Left ventricle myocardium inferior (tissue), 1 donor: ENCODE measurements at regions not wholly inside any gene's neighbourhood (a gene's known extent, or its start where the extent isn't known, plus 50 kb on each side); places are given as distances from the start of the nearest gene placed in this dataset.

Experiments used
- DNase-seq: peaks from one replicate; pipeline ENCODE4 v3.0.0-alpha.2; 2020
- H3K27ac ChIP-seq: fragments of 200-600 bp; replicated peaks from 2 replicates; pipeline ENCODE4 v1.8.0; 2021
- H3K27me3 ChIP-seq: fragments of 200-600 bp; 2 replicates; pipeline ENCODE4 v1.8.0; 2021; ENCODE audit warnings: low read depth
- H3K36me3 ChIP-seq: fragments of 200-600 bp; 2 replicates; pipeline ENCODE4 v1.8.0; 2021
- H3K4me1 ChIP-seq: fragments of 200-600 bp; 2 replicates; pipeline ENCODE4 v1.8.0; 2021
- H3K4me3 ChIP-seq: fragments of 200-600 bp; 2 replicates; pipeline ENCODE4 v1.8.0; 2021; ENCODE audit warnings: mild to moderate bottlenecking, moderate library complexity
- H3K9me3 ChIP-seq: fragments of 200-600 bp; replicated peaks from 2 replicates; pipeline ENCODE4 v1.8.0; 2021
- CTCF ChIP-seq: fragments of 200-600 bp; IDR thresholded peaks from 2 replicates; pipeline ENCODE4 v1.8.0; 2021; ENCODE audit warnings: antibody characterized with exemption, mild to moderate bottlenecking, borderline replicate concordance
- intact Hi-C: fragments of 100-400 bp; cut with micrococcal nuclease; formaldehyde crosslinking; loops from one replicate; pipeline ENCODE4 v1.11.0; 2022
- donor health status: DM: no; HTN: yes; CAD: no; lungs with severe emphysema.

GRCh38 chr1:115476616-115477015 is 138.6 kb upstream of the NGF start:
- Histone ChIP-seq H3K4me1 (no peaks in the 10 kb centered on the region), H3K27ac (no peak overlapping the region), H3K4me3 (no peak overlapping the region), H3K36me3 (no peaks in the 10 kb centered on the region), H3K27me3 (peaks cover 18% of the 10 kb centered on the region), H3K9me3 (no peaks in the 10 kb centered on the region)
- no peak for DNase-seq
- intact Hi-C loops: no loop called here
- TF ChIP-seq CTCF: no peak

- Histone ChIP-seq H3K4me3 (no peak overlapping the region), H3K27ac (no peak overlapping the region), H3K9me3 (no peaks in the 10 kb centered on the region), H3K27me3 (peaks cover 11% of the 10 kb centered on the region), H3K4me1 (no peaks in the 10 kb centered on the region), H3K36me3 (no peaks in the 10 kb centered on the region)
- no peak for TF ChIP-seq CTCF
- intact Hi-C loops: no loop called here
- no peak for DNase-seq
Observed at GRCh38 chr1:115475901-115476300, 137.9 kb upstream of the NGF start.

GRCh38 chr1:115475252-115475651 is 137.2 kb upstream of the NGF start:
- Histone ChIP-seq H3K27ac (no peak overlapping the region), H3K9me3 (no peaks in the 10 kb centered on the region), H3K4me3 (no peak overlapping the region), H3K4me1 (no peaks in the 10 kb centered on the region), H3K36me3 (no peaks in the 10 kb centered on the region), H3K27me3 (peaks cover 6% of the 10 kb centered on the region)
- no peak for TF ChIP-seq CTCF
- intact Hi-C loops: no loop called here
- DNase-seq: no peak

GRCh38 chr1:115473986-115474565 is 136.0 kb upstream of the NGF start:
- Histone ChIP-seq H3K36me3 (no peaks in the 10 kb centered on the region), H3K27me3 (peaks cover under 1% of the 10 kb centered on the region), H3K4me1 (peaks cover 3% of the 10 kb centered on the region), H3K4me3 (no peak overlapping the region), H3K27ac (no peak overlapping the region), H3K9me3 (no peaks in the 10 kb centered on the region)
- DNase-seq: no peak
- no peak for TF ChIP-seq CTCF
- intact Hi-C loops: no loop called here

- Histone ChIP-seq H3K27ac (no peak overlapping the region), H3K4me1 (peaks cover 3% of the 10 kb centered on the region), H3K36me3 (no peaks in the 10 kb centered on the region), H3K4me3 (no peak overlapping the region), H3K27me3 (no peaks in the 10 kb centered on the region), H3K9me3 (no peaks in the 10 kb centered on the region)
- peak; percentile 27 for DNase-seq
- intact Hi-C loops: no loop called here
- TF ChIP-seq CTCF: peak; percentile 89
Observed at GRCh38 chr1:115469703-115470476, 131.8 kb upstream of the NGF start.
